Activated CD4-positive, alpha-beta T cell treated with anti-CD3 and anti-CD28 coated beads, Interleukin-2, Interleukin-4, amounts not matched to agents 100 ng/mL and 50 ng/mL, durations not matched to agents 16 hours and 8 hours (primary cell): ENCODE measurements at regions not wholly inside any gene's neighbourhood (a gene's known extent, or its start where the extent isn't known, plus 50 kb on each side); places are given as distances from the start of the nearest gene placed in this dataset.

Source experiments
- DNase-seq: peaks from one replicate; pipeline ENCODE4 v3.0.0-alpha.2; 2020; ENCODE audit warnings: low spot score

DNA sequence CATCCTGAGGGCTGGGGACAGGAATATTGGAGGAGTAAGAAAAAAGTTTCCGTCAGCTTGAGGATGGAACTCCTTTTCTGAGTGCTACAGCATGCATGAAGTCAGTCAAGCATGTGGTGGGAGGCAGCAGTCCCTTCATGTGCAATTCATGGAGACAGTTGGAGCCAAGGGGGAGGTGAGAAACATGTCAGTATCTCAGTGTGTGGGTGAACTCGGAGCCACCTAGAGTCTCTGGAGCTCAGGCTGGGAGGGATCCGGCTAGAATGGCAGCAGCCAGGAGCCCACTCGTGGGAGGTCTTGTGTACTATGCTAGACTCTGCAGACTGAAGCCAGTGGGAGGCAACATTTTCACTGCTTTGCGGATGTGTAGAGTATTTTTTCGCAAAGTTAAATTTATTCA lies 60.3 kb downstream of the AVPR1A start:
- DNase-seq: no peak

DNA sequence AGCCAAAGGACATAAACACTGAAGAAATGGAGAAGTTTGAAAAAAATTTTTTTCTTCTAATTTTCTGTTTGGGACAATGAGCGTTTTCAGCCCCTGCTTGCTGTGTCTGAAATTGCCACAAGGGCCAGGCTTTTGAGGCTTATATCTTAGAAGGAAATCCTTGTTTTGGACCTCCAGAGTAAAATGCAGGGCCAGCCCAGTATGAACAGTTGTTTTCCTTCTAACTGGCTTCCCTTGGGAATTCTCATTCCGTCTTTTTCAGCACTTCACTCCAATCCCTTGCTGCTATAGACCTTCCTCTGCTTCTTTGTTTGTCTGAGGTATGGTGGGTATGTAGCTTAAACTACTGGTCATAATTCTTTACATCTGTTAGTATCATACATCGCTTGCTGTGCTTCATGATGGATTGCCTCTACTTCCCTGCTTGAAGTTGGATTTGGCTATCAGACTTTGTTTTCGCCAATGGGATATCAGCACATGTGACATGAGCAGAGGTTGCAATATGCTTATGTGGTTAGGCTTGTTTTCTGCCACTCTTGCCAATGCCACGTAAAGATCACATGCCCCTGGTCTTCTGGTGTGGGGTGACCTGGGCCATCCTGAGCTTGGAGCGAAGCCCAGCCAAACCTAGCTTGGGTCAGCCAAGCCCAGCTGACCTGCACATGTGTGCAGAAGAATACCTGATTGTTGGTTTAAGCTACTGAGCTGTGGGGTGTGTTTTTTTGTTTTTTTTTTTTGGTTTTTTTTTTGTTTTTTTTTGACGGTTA lies 64.7 kb downstream of the AVPR1A start:
- DNase-seq: no peak

GRCh38 chr12:63085120-63085519 lies 65.9 kb downstream of the AVPR1A start:
- no peak for DNase-seq

DNA sequence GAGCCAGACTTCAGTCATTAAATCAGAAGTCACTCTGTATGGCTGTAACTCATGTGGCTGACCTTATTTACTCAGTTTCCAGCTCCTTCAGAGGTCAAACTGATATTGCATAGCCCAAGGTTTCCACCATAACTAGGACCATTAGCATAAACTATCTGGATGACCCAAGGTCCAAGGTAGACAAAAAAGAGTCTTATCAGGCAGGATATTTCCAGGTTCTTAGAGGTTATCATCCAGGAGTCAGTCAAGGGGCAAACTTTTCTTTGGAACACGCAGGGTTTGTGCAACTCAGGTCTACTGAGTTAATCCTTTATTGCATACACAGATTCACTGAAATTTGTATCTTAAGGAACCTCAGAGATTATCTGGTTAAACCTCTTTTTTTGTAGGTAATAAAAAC lies 66.5 kb downstream of the AVPR1A start:
- DNase-seq: no peak

DNA sequence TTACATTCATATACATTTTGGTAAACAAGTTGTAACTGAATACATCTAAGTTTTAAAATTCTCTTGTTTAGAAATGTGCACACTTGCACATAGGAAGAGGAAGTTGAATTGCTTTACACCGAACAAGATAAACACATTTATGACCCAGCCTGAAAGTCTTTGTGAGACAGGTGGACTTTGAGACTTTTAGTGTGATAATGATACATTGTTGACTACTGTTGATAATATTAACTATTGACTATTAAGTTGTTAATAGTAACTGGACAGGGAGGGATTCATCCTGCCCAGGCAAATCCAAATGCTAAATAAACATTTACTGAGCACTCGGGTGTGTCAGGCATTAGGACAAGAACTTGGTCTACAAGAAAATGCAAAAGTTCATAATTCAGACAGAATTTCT lies 68.0 kb downstream of the AVPR1A start:
- no peak for DNase-seq

DNA sequence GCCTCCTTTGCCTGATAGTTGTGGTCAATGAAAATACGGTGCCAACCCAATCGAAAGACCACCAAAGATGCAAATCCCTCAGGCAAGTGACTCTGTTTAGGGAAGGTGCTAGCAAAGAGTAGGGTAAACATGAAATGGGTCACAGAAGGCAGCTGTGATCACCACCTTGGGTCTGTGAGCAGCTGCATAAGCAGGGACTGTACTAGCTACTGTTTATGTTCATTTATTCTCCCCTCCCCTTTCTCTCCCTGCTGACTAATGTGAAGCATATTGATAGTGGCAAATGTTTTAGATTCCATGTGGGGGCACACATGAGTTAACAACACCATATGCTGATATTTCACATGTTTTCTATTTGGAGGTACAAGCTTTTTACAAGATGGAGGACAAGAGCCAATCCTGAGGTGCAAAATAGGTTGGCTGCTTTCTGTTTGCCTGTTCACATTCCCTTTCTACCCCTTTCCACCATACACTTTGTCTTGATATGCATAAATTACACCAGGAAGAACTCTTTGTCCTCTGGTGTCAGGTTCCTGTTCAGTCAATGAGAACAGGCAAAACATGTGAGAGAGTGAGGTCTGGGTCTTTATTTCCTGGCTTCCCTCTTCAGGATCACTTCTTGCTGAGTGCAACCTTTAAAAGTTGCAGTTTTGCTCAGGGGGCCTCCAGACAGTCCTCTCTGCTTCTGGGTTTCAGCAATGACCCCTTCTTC lies 71.1 kb downstream of the AVPR1A start:
- DNase-seq: no peak

DNA sequence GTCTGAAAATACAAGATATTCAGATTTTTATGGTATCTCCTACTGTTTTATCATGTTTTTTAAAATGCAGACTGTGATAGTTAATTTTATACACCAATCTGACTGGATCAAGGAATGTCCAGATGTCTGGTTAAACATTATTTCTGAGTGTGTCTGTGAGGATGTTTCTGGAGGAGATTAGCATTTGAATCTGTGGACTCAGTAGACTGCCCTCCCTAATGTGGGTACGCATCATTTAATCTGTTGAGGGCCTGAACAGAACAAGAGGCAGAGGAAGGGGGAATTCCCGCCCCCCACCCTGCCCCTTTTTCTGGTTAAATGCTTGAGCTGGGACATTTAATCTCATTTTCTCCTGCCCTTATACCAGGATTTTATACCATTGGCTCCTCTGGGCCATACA lies 72.1 kb downstream of the AVPR1A start:
- DNase-seq: no peak

DNA sequence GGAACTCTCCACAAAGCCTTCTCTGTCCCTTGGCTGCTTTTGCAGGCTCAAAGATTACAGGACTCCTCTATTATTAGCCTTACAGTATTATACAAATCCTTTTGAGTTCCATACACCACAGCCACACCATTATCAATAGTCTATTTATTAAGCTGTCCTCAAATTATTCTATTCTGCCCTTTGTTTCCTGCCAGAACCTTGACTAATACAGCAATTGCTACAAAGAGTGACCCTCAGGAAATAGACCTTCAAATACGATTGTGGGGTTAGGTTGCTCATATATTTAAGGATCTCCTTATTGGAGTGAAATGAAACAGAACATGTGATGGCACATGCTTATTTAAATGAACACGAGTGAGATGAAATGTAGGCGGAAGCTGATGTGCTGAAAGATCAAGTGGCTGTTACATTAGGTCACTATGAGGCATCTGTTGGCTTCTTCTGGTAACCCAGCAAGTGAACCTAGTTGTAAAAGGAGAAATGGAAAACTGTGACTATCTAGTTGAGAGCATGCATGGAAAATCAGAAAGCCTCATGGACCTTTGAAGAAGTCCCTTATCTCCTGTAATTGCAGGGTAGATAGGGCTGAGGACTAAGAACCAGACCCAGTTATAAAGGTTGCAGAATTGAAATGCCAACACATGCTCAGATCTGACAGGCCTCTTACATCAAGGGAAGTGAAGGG lies 75.5 kb downstream of the AVPR1A start:
- no peak for DNase-seq

- DNase-seq: no peak
These were observed 80.3 kb downstream of the AVPR1A start for GRCh38 chr12:63070709-63071108.

GRCh38 chr12:63069860-63070617 lies 81.0 kb downstream of the AVPR1A start:
- DNase-seq: no peak

- DNase-seq: peak; percentile 13
These were observed 82.1 kb downstream of the AVPR1A start for GRCh38 chr12:63068857-63069442.

DNA sequence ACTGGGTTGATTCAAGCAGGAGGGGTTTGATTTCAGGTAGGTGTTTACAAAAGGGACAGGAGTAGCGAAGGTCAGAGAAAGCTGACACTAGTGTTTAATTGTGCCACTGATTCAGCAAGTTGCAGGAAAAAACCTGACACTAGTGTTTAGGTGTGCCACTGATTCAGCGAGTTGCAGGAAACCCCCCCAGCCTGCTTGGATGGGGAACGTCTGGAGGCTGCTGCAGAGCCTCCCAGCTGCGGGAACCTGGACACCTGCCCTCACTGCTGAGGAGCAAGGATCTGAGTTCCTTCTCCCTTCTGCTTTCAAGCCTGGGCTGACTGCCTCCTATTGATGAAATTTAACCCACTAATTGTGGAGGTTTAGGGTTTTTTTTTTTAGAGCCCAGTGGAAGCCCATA lies 84.2 kb downstream of the AVPR1A start:
- DNase-seq: no peak

DNA sequence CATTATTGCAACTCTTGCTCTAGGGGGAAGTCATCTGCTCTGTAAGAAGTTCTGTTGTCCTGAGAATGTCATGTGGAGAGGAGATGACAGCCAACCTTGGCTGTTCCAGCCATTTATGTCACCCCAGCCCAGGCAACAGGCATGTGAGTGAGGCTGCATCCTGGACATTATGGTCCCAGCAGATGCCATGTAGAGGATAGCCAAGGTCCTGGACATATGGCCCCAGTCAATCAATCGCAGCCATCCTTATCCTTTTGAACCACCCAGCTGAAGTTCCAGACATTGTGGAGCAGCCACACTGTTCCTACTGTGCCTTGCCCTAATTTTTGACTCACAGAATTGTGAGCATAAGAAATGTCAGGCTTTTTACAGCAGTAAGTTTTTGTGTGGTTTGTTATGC lies 84.9 kb downstream of the AVPR1A start:
- no peak for DNase-seq

GRCh38 chr12:63064080-63064479 lies 86.9 kb downstream of the AVPR1A start:
- DNase-seq: no peak

DNA sequence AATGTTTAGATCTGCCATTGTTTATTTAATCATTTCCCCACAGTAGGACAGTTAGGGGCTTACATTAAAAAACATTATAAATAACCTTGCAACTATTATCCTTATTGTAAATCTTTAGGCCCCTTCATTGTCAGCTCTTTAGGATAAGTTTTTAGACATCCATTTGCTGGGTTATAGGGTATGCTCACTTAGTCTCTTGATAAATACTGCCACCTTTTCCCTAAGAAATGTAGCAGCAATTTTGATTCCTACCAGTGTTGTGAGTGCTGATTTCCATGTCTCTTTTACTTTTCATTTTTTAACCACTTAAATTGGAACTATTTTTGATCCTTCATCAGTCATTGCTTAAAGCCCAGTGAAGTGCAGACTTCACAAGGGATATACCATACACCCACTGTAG lies 94.4 kb downstream of the AVPR1A start:
- DNase-seq: no peak

- DNase-seq: no peak
These were observed 98.3 kb downstream of the AVPR1A start for GRCh38 chr12:63052696-63053095.

DNA sequence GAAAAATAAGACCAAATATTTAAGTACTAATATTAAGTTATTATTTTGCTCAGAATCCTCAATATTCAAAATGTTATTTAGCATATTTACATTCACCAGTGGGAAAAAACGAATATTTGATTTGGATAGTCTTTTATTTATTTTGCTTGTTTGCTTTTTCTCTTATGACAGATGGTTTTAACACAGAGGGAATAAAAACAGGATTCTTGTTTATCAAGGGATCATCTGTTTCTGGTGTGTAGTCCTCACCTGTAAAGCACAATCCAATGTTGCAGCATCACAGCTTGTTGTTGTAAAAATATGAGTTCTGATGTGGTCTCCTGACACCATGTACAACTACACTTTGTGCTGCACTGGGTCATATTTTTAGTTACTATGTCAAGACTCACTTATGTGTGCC lies 103.9 kb downstream of the AVPR1A start:
- no peak for DNase-seq

- no peak for DNase-seq
These were observed 105.8 kb downstream of the AVPR1A start for GRCh38 chr12:63045020-63045860.

- DNase-seq: no peak
These were observed 107.7 kb upstream of the PPM1H start for GRCh38 chr12:63042646-63043045.

DNA sequence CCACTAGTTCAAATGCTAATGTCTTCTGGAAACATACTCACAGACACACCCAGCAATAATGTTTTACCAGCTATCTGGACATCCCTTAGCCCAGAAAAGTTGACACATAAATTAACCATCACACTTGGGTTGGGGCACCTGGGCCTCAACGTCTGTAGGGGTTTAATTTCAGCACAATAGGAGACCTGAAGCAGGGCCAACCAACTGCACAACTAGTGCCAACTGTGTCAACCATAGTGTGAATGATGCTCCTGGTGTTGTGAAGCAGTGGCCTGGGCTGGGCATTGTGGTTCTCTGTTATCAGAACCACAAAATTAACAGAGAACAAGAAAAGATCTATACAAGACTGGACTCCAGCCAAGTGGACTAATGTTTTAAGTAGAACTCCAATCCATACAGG lies 106.7 kb upstream of the PPM1H start:
- no peak for DNase-seq
